DMS114 treated with DMSO at 0.1 percent for 48 hours (cell line): ENCODE measurements at regions not wholly inside any gene's neighbourhood (a gene's known extent, or its start where the extent isn't known, plus 50 kb on each side); places are given as distances from the start of the nearest gene placed in this dataset.

Experiments
- DNase-seq: peaks from one replicate; lab custom pipeline; 2025; ENCODE audit not compliant: unreplicated experiment; lab: John Stamatoyannopoulos, UW

- DNase-seq, result no peak
These were observed 190.4 kb upstream of the MCHR2 start for GRCh38 chr6:100184473-100184872.

DNA sequence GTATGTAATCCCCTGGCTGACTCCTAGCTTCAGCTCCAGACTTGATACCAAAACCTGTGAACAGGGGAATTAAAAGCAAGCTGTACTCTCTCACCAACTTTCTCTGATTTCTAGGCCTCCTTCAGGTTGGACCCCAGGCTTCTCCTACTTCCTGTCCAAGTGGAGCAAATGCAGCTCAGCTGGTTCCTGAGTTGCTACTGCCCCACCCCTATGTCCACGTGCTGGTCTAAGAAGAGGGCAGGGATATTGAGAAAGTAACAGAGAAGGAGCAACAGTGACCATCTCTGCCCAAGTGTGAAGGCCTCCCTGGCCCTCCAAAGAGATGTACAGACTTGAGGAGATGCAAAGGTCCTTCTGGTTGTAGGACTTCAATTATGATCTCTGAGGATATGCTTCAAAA is 188.3 kb upstream of the MCHR2 start:
- DNase-seq, result no peak

GRCh38 chr6:100181309-100181708 is 187.3 kb upstream of the MCHR2 start:
- no peak for DNase-seq

- no peak for DNase-seq
These were observed 185.6 kb upstream of the MCHR2 start for GRCh38 chr6:100179576-100179975.

DNA sequence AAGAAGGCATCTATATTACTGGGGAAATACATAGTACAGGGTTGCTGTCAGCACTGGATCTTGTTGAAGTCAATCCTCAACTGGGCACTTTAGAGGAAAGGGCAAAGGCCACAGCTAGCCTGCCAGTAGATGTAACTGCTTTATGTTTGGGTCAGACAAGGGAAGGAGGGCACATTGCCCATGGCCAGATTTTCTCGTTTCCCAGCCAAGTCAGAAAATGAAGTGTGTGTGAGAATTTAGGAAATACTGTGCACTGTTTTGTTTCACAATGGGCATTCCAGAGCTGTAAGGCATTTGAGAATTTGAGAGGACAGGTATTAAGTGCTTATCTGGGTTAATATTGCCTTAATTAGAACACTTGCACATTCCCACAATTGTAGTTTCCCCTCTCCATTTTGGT is 183.9 kb upstream of the MCHR2 start:
- DNase-seq, result no peak

- DNase-seq, result no peak
These were observed 183.1 kb upstream of the MCHR2 start for GRCh38 chr6:100176951-100177710.

DNA sequence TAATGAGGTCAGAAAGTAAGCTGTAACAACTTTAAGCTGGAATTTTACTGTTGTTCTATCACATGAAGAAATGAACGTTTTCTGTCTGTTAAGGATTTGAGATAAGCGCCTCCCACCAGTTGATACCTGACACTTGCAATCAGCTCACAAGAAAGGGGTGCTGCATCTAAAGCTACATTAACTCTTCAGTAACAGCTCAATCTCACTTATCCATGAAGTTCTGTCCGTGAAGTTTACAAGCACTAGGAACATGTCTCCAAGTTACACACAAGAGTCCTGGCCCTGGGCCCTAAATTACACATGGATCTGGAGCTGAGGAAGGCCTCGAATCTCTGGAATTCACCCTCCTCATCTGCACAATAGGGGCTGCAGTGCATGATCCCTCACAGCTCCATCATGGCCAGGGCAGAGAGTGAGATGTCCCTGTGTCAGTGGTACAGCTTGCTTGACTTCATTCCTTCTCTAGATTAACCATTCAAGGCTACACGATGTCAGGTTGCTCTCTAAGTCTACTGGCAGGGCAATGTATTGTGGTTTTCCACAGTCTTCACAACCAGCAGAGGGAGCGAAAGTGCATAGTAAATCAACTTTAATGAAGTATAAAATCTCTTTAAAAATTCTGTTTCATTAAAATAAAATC is 182.4 kb upstream of the MCHR2 start:
- no peak for DNase-seq

DNA sequence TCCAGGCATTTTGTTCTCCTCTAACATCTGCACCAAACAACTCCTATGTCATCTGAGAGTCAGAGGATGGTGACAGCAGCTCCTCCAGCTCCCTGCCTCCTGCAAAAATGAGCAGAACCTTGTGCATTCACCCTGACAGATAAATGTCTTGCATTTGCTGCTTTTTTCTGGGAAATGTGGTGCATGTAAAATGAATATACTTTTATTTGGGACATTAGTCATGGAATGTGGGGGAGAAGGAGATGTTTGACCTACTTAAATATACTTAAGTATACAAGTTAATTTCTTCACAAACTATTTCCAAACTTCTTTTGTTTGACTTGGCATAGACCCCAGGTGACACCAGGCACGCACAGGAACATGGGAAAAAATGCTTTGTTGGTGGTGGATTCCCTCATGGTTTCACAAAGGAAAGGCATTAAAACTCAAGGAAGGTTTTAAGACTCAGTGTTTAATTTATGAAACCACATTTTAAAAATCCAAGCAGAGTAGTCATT is 181.8 kb upstream of the MCHR2 start:
- no peak for DNase-seq

GRCh38 chr6:100173211-100173610 is 179.2 kb upstream of the MCHR2 start:
- no peak for DNase-seq

DNA sequence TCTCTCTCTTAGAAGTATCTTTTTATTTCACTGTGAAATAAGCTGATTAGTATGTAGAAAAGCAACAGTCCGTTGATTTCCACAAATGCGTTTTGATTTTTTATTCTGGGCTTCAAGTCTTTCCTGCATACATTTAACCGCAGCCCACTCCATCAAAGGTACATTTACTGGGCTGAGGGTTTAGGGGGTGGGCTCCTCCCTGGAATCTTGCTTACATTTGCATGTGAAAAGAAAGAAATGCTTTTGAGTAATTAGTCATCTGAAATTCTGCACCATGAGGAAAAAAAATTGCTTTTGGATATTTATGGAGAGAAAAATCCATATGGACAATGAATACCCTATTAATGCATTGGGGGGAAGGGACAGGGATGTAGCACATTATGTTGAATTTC is 178.3 kb upstream of the MCHR2 start:
- DNase-seq, result no peak

DNA sequence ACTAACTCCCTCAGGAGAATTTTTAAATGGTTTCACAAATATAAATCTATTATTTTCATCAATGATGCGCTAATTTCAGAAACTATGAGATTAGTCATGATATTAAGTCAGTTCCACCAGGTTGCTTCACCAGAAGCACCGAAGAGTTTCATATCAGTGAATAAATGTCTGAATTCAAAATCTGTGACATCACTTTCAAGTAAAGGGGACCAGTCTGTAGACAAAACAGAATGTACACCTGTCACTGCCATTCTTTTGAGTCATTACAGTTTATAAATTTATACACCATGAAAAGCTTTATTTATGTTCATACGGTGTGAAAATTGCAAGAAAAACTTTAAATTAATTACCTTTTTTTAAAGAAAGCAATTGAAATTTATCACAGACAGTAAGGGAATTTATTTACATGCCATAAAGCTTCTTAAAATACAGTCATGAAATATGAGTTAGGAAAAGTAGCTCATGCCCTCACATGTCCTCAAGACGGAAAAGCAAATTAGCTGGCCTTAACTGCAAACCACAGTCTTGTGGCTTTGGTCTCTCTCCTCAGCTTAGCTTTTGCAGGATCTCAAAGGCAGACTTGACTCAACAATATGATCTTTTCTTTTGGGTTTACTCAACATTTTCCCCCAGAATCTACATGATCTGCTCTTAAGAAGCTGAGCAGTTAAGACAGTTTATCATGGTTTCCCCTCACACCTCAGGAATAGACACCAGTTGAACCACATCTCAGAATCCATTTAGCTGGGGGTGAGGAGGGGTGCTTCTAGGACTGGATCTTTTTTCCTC is 177.7 kb upstream of the MCHR2 start:
- DNase-seq, result no peak

- no peak for DNase-seq
These were observed 174.1 kb upstream of the MCHR2 start for GRCh38 chr6:100168148-100168547.

DNA sequence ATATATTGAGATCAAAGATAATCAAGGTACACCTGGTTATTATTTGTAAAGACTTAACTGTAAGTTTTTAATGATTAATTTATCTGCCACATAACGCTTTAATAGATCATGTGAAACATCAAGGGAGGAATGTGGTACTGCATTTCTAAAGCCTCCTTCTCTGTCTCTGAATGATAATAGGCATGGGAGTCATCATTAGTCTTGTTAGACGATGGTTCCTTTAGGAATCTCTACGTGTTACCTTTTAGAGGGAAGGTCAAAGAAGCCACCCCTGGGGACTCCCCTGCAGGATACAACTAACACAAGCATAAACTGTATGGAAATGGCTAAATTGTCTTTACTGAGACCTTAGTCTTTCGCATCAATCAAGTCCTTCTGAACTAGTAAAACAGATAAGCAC is 173.6 kb upstream of the MCHR2 start:
- DNase-seq, result no peak

GRCh38 chr6:100166956-100167355 is 172.9 kb upstream of the MCHR2 start:
- DNase-seq, result no peak

GRCh38 chr6:100165442-100165841 is 171.4 kb upstream of the MCHR2 start:
- no peak for DNase-seq

- no peak for DNase-seq
These were observed 169.0 kb upstream of the MCHR2 start for GRCh38 chr6:100163035-100163434.

DNA sequence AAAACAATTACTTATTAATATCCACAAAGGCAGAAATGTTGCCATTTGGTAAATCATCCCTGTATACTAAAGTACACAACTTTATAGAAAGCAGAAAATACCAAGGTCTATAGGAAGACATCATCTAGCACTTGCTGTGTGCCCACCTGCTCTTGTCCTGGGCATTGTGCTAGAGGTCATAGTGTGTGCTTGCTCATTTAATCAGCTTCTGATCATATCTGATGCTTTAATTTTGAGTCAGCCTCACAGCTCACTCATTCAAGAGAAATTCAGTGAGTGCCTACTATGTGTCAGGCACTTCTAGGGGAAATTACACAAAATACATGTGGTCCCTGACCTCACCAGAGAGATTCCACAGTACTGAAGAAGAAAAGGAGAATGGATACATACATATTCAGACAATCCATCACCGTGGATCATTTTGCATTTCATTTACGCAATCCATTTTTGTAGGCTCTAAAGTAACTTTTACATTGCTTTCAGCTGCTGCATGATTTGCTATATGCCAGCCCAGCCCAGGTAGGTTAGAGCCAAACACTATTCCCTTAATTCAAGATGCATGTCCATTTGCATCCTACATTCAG is 167.9 kb upstream of the MCHR2 start:
- DNase-seq, result no peak

DNA sequence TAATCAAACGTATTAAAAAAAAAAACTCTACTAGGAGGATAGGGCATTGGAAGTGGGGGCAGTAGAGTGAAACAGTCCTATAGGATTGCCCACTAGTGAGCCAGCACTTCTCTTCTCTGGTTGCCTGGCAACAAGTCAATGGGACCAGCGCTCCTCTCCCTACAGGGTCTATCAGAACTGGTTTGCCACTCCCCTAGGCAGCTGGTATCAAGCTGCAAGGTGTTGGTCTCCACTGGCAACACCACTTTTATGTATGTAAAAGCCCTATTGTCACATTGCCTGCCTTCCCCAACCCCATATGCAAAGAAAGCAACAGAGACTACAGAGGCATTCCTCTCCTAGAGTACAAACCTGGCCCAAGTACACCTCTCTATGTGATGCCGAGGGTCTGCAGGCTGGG is 166.9 kb upstream of the MCHR2 start:
- no peak for DNase-seq

DNA sequence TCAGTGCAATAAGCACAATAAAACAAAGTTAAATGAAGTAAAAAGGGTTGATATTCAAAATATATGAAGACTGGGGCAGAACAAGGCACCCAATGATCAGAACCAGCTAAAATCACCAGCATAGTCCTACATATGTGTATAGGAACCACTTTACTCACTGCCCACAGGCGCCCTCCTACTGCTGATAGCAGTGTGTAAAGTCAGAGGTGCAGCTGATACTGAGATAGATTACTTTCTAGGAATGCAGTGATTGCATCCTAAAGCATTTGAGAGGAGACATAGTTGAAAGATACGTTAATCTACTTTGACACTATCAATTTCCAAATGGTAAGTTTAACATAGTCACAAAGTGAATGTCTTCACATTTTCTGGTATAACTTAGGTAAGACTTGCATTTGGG is 161.1 kb upstream of the MCHR2 start:
- no peak for DNase-seq

GRCh38 chr6:100153636-100154275 is 159.7 kb upstream of the MCHR2 start:
- no peak for DNase-seq

DNA sequence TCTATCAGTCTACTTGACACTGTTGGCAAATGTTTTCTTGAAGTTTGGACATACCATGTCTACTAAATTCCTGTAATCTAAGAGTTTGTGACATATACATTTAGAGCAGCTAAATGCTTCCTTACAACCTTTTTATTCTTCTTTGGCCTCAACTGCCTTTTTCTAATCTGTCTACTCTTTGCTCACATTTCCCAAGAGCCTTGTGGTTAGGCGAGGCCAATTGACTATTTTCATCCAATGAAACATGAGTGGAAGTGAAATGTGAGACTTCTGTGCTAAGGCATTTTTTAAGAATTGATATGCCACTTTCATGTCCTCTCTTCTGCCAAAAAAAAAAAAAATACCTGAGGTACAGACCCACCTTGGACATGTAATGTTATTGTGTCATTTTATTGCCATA is 158.2 kb upstream of the MCHR2 start:
- no peak for DNase-seq
